Mononuclear cell (primary cell): ENCODE measurements at regions not wholly inside any gene's neighbourhood (a gene's known extent, or its start where the extent isn't known, plus 50 kb on each side); places are given as distances from the start of the nearest gene placed in this dataset.

Experiments used
- H3K27me3 ChIP-seq: 2 replicates; pipeline ENCODE4 v1.6.0; 2011; ENCODE audit warnings: low read length, control low read depth; ENCODE audit not compliant: insufficient read depth
- H3K4me1 ChIP-seq: 2 replicates; pipeline ENCODE4 v1.5.1; 2011; ENCODE audit warnings: mild to moderate bottlenecking, low read length, control low read depth; ENCODE audit not compliant: insufficient read depth
- H3K4me3 ChIP-seq: 2 replicates; pipeline ENCODE4 v1.5.1; 2011; ENCODE audit warnings: mild to moderate bottlenecking, low read length, moderate library complexity
- H3K9me3 ChIP-seq: 2 replicates; pipeline ENCODE4 v1.5.1; 2011; ENCODE audit warnings: low read depth, mild to moderate bottlenecking, control low read depth, low read length

DNA sequence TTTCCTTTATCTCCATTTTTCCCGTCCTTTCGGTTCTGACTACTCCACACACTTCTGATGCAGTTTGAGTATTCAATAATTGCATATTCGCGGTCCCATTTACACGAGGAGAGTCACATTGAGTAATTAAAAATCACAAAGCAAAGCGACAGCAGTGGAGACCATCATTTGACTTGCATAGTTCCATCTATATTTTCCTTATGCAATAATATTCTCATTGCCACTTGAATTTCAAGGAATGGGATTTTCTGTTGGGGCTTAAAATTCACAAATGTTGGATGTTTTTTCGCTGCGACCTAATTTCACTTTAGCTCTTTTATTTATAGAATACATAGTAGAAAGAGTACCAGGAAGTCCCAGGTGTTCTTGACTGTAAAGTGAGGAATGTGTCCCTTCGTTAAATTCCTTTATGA is 186.8 kb downstream of the ZEB2 start:
- Histone ChIP-seq H3K4me1 (peaks cover 15% of the 10 kb centered on the region), H3K4me3 (peak overlapping the region; percentile 56), H3K27me3 (no peaks in the 10 kb centered on the region), H3K9me3 (no peaks in the 10 kb centered on the region)

DNA sequence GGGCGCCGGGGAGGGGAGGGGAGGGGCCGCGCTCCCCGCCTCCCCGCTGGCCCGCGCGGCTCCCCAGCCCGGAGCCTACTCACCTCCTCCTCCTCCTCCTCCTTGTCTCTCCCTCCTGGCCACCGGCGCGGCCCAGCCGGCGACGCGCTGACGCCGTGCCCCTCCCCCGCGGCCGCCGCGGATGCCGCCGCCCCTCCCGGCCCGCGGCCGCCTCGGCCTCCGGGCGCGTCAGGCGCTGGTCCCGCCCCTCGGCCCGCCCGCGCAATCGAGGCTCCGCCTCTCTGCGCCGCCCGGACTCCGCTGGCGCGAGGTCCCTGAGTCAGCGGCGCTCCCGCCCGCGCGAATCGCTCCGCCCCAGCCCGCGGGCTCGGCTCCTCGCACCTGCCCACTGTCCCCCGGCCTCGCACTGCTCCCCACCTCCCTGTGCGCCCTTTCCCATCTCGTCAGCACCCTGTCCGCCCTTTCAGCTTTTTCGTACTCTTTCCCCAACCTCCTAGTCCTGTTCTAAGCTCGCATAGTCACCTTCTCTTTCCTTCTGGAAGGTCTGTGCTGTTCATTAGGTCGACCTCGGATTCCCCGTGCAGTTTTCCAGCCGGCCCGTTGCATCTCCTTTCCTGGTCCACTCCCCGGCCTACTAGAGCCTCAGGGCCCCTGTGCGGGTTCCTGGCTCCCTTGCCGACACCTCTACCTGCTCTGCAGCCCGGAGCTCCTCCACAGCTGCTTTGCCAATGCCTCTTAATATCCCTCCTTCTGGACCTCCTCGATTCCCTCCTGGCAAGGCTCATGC is 187.4 kb downstream of the ZEB2 start:
- Histone ChIP-seq H3K27me3 (no peaks in the 10 kb centered on the region), H3K4me3 (peak overlapping the region; percentile 56)

DNA sequence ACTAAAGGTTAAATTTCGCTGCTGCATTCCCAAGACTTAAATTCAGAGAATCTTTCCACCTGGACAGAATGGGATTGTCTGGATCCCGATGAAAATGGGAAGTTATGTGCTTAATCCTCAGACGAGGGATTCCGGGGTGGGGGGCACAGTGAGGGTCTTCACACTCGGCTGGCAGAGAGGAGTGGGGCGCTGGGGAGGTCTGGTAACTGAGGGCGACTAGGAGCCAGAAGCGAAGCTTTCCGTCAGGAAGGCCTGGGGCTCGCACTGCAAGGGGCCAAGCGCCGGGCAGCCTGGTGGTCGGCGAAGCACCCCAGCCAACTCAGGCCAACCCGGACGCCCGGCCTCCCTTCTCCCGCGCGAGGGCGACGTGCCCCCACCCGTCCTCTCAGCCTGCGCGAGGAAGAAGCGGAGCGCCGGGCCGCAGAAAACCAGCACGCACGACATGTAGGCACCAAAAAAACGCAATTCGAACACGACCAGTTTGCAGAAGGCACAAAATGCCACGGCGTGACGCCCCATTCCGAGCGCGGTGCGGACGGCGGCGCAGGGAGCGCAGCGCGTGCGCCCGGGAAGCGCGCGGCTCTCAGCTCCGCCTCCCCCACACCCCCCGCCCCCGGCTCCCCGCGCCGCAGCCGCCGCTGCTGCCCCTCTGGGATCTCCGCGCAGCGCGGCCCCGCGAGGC is 188.1 kb downstream of the ZEB2 start:
- H3K27me3 ChIP-seq, result no peaks in the 10 kb centered on the region
- peaks cover 15% of the 10 kb centered on the region for H3K4me1 ChIP-seq
- no peaks in the 10 kb centered on the region for H3K9me3 ChIP-seq
- H3K4me3 ChIP-seq, result peak overlapping the region; percentile 56

More for the DNA sequence above, 187.4 kb downstream of the ZEB2 start:
- Histone ChIP-seq H3K4me1 (peaks cover 15% of the 10 kb centered on the region), H3K9me3 (no peaks in the 10 kb centered on the region)

DNA sequence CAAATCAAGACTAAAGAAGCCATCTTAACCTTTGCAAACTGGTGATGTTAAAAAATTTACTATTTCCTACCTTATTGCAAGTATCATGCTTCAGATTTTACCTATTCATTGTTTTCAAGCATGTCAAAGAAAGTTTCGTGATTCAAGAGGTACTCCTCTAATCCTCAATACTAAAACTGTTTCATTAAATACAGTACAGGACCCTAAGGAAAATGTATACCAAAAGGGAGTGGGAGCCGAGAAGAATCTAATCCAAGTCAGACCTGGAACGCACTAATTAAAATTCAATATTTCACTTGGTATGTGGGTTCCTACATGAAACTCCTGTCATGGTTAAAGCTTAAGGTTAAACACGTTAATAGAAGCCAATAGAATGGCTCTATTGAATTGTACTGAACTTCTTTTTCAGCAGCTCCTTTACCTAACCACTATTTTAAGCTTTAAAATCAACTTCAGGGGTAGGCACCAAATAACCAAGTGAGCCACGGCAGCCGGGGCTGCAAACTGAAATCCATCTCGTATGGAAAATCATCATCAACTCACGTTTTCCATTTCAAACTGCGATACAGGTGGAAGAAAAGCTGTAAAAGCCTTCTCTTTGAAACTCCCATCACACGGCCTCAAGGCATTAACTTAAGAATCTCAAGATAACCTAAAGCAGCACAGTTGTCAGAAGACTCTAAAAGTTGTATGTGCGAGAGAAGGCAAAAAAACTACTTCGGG is 188.8 kb downstream of the ZEB2 start:
- no peaks in the 10 kb centered on the region for H3K9me3 ChIP-seq
- peaks cover 15% of the 10 kb centered on the region for H3K4me1 ChIP-seq
- H3K27me3 ChIP-seq, result no peaks in the 10 kb centered on the region
- peak overlapping the region; percentile 56 for H3K4me3 ChIP-seq

DNA sequence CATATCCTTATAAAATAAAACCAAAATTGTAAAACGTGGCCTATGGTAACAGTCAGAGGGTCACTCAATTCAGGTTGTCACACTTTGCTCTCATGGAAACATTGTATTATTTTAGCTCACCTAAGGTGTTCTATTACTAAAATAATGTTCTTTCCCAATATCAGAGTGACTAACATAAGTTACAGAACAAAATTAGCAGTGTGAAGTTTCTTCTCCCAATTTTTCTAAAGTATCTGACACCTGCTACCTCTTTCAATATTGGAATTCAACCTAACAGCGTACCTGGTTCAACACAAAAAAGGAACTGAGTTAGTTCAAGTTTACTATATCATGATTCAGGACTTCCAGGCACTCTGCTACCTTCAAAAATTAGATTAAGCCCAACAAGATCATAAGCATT is 190.4 kb downstream of the ZEB2 start:
- Histone ChIP-seq H3K9me3 (no peaks in the 10 kb centered on the region), H3K27me3 (no peaks in the 10 kb centered on the region), H3K4me1 (peaks cover 19% of the 10 kb centered on the region), H3K4me3 (no peak overlapping the region)

DNA sequence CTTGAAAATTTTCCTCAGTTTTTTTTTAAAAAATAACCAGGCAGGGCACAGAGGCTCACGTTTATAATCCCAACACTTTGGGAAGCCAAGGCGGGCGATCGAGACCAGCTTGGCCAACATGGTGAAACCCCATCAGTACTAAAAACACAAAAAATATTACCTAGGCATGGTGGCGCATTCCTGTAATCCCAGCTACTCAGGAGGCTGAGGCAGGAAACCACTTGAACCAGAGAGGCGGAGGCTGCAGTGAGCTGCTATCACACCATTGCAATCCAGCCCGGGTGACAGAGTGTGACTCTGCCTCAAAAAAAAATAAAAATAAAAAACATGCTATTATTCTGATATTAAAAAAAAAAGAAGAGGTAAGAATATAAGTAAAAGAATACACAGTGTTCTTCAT is 191.0 kb downstream of the ZEB2 start:
- Histone ChIP-seq H3K4me1 (peaks cover 21% of the 10 kb centered on the region), H3K4me3 (no peak overlapping the region), H3K9me3 (no peaks in the 10 kb centered on the region), H3K27me3 (no peaks in the 10 kb centered on the region)

DNA sequence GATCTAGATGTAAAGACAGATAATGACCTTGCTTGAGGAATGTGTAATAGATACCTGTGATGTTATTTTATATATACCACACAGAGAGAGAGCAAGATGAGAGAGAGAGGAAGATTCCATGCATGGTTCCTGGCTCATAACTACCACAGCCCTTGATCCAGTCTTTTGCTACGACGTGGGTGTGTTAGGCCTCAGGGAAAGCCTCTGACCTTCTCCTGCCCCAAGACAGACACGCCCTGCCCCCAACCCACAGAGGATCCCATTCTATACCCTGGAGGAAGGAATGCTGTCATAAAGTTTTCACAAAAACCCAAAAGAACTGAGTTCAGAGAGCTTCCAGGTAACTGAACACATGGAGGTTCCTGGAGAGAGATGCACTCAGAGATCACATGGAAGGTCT is 193.1 kb downstream of the ZEB2 start:
- no peaks in the 10 kb centered on the region for H3K9me3 ChIP-seq
- H3K27me3 ChIP-seq, result no peaks in the 10 kb centered on the region
- H3K4me1 ChIP-seq, result peaks cover 15% of the 10 kb centered on the region
- no peak overlapping the region for H3K4me3 ChIP-seq

DNA sequence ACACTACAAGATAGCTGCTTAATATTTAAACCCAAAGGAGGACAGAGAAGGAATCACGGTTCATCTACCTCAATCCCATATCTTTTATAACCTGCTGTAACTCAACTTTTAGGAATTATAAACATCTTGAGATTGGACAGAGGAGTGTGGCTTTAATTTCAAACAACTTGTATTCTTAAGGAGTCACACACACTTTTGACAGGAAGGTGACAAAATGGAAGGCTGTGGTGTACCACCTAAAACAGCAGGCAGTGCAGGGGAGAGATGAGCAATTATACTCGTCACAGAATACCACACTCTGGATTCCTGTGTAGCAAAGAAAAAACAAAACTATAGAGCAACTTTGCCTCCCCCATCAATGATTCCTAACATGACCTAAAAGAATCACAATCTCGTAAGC is 194.8 kb downstream of the ZEB2 start:
- Histone ChIP-seq H3K4me1 (peaks cover 17% of the 10 kb centered on the region), H3K9me3 (no peaks in the 10 kb centered on the region), H3K4me3 (no peak overlapping the region), H3K27me3 (no peaks in the 10 kb centered on the region)

DNA sequence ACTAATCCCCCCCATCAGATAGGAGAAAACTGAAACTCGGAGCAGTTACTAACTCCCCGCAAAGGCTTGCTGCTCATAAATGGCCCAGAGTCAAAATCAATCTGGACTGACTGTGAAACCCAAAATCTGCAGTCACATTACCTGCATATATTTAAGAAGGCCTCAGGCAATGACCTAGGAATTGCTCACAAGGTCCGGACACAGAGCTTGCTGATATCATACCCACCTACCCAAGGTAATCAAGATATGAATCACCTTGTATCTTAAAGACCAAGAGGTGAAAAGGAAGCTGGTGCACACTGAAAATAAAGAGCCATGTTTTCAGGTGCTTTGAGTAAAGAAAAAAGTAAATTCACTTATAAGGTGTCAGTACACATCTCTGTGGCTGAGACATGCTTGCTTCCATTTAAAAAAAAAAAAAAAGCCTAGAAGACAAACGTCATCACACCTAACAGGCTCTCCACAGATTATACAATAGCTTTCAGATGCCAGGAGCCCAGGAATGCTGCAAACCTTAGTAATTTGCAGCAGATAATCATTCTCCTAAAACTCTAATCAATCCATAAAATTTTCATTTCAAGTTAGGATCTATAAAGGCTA is 195.4 kb downstream of the ZEB2 start:
- Histone ChIP-seq H3K9me3 (no peaks in the 10 kb centered on the region), H3K4me1 (peaks cover 17% of the 10 kb centered on the region), H3K4me3 (no peak overlapping the region), H3K27me3 (no peaks in the 10 kb centered on the region)

DNA sequence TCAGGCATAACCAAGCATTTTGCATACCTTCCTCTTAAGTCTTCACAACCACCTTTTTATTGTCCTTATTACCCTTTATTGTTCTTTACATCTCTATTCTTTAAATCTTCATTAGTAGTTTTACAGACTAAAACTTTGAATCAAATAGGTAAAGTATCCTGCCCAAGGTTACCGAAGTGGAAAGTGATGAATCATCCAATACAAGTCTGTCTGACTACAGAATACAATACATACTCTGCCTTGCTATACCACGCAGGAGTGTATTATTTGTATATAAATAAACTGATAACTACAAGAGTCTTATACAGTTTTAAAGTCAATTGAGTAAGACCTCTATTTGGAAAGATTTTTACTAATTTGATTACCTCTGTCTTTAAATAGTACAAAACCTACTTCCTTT is 196.0 kb downstream of the ZEB2 start:
- H3K27me3 ChIP-seq, result no peaks in the 10 kb centered on the region
- H3K4me1 ChIP-seq, result peaks cover 17% of the 10 kb centered on the region
- no peaks in the 10 kb centered on the region for H3K9me3 ChIP-seq
- H3K4me3 ChIP-seq, result no peak overlapping the region

DNA sequence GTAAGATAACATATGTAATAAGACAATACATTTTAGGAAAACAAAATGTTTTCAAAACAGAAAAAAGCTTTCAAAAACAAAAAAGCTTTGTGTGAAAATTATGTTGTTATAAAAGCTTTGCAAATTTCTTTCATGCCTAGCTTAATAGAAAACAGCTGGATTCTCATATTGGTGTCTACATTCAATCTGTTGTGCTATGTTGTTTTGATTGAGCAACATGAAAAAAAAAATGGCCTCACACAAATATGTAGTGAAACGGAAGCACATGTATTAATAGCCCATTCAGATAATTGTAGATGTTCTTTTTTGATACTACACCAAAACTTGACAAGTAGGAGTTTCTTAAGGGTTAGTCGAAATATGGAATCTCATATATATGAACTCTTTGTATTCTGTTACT is 197.5 kb downstream of the ZEB2 start:
- no peak overlapping the region for H3K4me3 ChIP-seq
- H3K4me1 ChIP-seq, result peaks cover 17% of the 10 kb centered on the region

DNA sequence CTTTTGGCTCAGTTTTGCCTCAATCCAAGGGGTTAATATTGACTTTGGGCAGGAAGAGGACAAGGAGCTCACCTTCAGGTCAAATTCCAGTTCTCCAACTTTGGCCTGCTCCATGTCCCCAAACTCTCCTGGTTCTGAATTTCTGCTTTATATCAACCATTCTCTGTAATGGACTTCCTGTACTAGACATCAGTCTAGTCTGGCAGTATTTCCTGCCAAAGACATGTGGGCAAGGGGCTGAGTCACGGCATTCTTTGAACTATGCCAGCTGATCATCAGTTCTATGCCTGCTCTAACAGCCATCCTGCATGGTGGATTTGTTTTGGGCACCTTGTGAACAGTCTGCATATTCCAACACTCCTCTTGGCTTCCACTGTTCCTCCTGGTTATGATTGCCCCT is 199.4 kb downstream of the ZEB2 start:
- H3K27me3 ChIP-seq, result no peaks in the 10 kb centered on the region
- H3K4me3 ChIP-seq, result no peak overlapping the region
- H3K4me1 ChIP-seq, result peaks cover 17% of the 10 kb centered on the region
- H3K9me3 ChIP-seq, result no peaks in the 10 kb centered on the region

More for the DNA sequence above, 197.5 kb downstream of the ZEB2 start:
- Histone ChIP-seq H3K27me3 (no peaks in the 10 kb centered on the region), H3K9me3 (no peaks in the 10 kb centered on the region)

DNA sequence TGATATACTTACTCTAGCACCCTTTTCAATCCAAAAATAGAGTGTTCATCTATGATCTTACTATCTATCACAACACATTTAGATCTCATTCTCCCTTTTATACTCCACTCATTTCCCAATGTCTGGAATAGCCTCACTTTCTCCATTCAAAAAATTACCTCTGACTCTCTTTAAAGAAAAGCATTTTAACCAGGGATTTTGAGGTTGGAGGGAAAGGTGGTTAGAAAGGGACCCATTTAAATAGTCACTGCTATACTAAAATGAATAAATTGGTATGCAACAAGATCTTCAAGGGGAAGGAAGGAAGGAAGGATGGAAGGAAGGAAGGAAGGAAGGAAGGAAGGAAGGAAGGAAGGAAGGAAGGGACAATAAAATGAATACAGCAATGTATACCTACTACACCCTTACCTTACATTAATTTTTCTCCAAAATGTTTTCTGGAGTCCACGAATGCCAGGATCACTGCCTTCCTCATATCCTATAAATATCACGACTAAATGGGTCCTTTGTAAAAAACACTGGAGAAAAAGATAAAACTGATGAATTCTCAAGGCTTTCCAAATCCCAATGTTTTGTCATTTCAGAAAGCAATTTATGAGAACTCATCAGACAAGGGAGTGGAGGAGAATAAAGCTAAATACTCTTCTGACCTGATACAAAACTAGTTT is 202.7 kb downstream of the ZEB2 start:
- no peak overlapping the region for H3K4me3 ChIP-seq
- H3K9me3 ChIP-seq, result peaks cover 9% of the 10 kb centered on the region
- no peaks in the 10 kb centered on the region for H3K27me3 ChIP-seq
- H3K4me1 ChIP-seq, result peaks cover 11% of the 10 kb centered on the region

DNA sequence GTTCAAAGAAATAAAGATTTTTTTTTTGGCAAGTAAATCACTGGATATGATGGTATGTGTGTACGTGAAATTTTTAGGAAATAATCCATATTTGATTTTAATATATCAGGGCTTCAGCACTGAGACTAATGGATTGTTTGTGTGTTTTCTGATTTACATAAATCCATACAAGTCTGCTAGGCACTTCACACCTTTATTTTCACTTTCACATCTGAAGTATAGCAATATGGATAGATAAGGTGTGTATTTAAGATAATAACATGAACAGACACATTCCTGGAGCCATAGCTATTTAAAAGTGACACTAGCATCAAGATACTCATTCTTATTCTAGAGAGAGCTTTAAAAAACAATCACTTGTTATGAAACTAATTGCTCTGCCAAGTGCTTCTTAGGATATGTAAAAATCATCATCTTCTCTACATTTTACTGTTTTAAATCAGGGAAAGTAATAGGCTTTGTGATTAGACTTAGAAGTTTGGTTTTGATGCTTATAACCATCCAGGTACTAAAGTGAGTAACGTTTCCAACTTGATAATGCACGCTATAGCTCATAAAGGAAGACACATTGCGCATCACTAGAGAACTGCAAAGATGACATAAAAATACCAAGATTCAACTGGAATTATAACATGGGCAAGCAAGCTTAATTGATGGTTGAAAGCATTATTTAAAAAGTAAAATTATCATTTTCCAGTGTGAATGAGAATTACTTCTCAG is 208.9 kb downstream of the ZEB2 start:
- Histone ChIP-seq H3K9me3 (peaks cover 9% of the 10 kb centered on the region), H3K4me1 (no peaks in the 10 kb centered on the region), H3K4me3 (no peak overlapping the region), H3K27me3 (no peaks in the 10 kb centered on the region)
